B cell (primary cell): ENCODE measurements at regions not wholly inside any gene's neighbourhood (a gene's known extent, or its start where the extent isn't known, plus 50 kb on each side); places are given as distances from the start of the nearest gene placed in this dataset.

ENCODE experiments used
- EZH2 ChIP-seq: IDR thresholded peaks from 2 replicates; pipeline ENCODE4 v1.6.1; 2012; ENCODE audit warnings: borderline replicate concordance, low read depth, mild to moderate bottlenecking, moderate library complexity, low read length; ENCODE audit not compliant: insufficient read depth, poor library complexity, severe bottlenecking
- TF ChIP-seq, protein P1 (sequence below): fragments of 200-600 bp; IDR thresholded peaks from one replicate; pipeline ENCODE4 v1.8.0; 2022; ENCODE audit warnings: antibody characterized with exemption, mild to moderate bottlenecking

DNA sequence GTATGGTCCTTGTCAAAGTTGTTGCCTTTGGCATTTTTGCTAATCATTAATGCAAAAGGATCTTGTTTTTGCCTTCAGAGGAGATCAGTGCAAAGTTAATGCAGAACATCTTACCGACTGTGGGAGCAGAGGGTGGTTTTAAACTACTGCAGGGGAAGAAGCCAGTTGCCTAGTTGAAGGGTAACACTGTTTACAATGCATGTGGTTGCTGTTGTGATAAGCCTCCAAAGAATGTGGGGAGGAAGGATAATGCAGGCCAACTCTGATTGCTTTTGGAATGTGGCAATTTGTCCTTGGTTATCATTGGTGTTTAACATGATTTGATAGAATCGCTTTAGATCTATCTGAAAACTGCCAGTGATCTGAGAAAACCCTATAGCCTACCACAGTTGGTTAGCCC is 204.3 kb upstream of the TLL1 start:
- TF ChIP-seq, protein P1, sequence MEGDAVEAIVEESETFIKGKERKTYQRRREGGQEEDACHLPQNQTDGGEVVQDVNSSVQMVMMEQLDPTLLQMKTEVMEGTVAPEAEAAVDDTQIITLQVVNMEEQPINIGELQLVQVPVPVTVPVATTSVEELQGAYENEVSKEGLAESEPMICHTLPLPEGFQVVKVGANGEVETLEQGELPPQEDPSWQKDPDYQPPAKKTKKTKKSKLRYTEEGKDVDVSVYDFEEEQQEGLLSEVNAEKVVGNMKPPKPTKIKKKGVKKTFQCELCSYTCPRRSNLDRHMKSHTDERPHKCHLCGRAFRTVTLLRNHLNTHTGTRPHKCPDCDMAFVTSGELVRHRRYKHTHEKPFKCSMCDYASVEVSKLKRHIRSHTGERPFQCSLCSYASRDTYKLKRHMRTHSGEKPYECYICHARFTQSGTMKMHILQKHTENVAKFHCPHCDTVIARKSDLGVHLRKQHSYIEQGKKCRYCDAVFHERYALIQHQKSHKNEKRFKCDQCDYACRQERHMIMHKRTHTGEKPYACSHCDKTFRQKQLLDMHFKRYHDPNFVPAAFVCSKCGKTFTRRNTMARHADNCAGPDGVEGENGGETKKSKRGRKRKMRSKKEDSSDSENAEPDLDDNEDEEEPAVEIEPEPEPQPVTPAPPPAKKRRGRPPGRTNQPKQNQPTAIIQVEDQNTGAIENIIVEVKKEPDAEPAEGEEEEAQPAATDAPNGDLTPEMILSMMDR = no peak
- TF ChIP-seq EZH2 = no peak
